Body of pancreas (tissue), 4 donors: ENCODE measurements at regions not wholly inside any gene's neighbourhood (a gene's known extent, or its start where the extent isn't known, plus 50 kb on each side); places are given as distances from the start of the nearest gene placed in this dataset.

ENCODE experiments used
- POLR2A ChIP-seq, 3 donors: fragments of 450-650 bp; IDR thresholded peaks; one replicate each; pipeline ENCODE4 v1.6.1; 2016; ENCODE audit warnings: antibody characterized with exemption in 3 of 3, mild to moderate bottlenecking in 2 of 3
- TF ChIP-seq, protein P1 (sequence below), 7 experiments: fragments of 450-650 bp in 4 of 7; fragments of 200-600 bp in 3 of 7; sonication (generic) in 3 of 7; IDR thresholded peaks; one replicate each; pipeline ENCODE4 v1.5.1; 2016 to 2019; ENCODE audit warnings: antibody characterized with exemption in 7 of 7

DNA sequence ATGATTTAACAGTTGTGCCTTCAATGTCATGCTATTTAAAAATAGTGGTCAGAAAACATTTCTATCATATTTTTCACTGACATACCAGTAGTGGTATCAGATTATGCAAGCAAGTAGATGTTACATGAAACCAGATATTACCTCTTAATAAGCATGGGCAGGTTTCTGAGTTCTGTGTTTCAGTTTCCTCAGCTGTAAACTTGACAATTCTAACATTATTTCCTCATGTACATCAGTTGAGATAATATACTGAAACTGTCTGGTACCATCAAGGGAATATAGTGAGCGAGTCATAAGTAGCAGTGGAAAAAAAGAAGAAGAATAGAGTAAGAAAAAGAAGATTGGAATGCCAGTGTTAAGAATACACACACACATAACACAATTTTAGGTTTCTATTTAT is 477.9 kb upstream of the MANEA start:
- TF ChIP-seq, protein P1, sequence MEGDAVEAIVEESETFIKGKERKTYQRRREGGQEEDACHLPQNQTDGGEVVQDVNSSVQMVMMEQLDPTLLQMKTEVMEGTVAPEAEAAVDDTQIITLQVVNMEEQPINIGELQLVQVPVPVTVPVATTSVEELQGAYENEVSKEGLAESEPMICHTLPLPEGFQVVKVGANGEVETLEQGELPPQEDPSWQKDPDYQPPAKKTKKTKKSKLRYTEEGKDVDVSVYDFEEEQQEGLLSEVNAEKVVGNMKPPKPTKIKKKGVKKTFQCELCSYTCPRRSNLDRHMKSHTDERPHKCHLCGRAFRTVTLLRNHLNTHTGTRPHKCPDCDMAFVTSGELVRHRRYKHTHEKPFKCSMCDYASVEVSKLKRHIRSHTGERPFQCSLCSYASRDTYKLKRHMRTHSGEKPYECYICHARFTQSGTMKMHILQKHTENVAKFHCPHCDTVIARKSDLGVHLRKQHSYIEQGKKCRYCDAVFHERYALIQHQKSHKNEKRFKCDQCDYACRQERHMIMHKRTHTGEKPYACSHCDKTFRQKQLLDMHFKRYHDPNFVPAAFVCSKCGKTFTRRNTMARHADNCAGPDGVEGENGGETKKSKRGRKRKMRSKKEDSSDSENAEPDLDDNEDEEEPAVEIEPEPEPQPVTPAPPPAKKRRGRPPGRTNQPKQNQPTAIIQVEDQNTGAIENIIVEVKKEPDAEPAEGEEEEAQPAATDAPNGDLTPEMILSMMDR (IDR thresholded peaks at IDR 0.05), result no peak
- TF ChIP-seq POLR2A (IDR thresholded peaks at IDR 0.05), result no peak
